GM19043 (cell line): ENCODE measurements at regions not wholly inside any gene's neighbourhood (a gene's known extent, or its start where the extent isn't known, plus 50 kb on each side); places are given as distances from the start of the nearest gene placed in this dataset.

Source experiments
- ATAC-seq: cut with Tn5 transposase; IDR thresholded peaks from one replicate; pipeline ENCODE4 v1.9.1; 2021; ENCODE audit warnings: low read depth; ENCODE audit not compliant: unreplicated experiment

DNA sequence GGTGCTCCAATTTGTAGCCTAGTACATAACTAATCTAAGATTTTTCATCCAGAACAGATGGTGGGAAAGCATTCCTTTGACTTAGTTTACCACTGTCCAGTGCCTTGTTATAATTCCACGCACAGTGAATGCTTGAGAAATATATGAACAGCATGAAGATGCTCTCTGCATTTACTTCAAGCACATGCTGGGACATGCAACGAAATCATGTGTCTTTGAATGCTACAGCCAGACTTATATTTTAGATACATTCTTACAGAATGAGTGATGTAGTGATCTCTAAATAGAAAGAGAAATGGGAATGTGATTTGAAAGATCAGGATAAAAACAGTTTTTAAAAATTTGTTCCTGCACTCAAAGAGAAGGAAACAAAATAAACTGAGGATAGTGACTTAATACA is 398.3 kb downstream of the FBXO15 start:
- ATAC-seq, result no peak

DNA sequence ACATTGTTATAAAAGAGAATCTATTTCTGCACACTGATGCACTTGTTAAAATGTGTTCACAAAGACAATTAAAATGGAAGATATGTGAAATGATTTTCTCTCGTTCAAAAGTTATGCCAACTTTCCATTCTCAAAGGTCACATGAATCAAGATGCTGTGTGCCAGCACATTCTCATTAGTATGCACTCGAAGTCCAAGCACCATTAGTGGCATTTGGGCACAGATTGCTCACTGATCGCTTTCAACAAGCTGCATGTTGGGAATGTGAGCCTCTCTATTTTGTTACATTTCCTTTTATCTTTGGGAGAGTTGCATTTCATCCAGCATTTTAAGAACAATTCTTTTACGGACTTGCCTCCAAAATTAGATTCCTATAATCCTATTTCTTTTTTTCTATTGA is 398.9 kb downstream of the FBXO15 start:
- ATAC-seq, result no peak

DNA sequence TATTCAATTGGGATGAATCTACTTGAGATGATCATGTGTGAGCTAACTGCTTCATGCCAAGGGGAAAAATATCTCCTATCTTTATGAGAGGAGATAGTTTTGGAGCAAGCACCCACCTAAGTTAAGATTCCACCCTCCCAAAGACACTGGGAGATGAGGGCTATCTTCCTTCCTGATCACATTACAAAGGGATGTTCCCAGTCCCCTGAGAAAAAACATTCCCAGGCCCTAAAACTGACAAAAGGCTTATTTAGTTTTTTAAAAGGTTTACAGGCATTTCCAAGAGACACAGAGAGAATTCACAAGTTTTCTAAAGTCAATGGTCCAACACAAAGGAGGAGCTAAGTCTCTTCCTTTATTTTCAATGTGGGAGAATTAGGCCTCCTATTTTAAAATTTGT is 401.5 kb downstream of the FBXO15 start:
- ATAC-seq, result no peak

DNA sequence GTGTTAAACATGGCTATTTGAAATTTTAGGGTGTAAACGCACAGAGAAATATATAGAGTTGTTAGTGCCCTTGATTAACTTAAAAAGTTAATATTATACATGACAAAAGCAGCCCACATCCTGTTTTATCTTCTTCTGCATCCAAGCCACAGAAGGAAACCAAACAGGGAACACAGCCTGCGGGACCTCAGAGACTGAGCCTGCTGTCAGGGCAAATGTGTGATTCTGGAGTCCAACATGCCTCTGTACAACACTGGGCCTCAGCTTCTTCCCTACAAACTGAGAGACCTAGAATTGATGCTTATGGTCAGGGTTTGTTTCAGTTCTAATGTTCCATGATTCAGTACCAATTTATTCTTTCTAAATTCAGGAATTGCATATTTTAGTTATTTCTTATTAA is 404.7 kb downstream of the FBXO15 start:
- ATAC-seq, result no peak

DNA sequence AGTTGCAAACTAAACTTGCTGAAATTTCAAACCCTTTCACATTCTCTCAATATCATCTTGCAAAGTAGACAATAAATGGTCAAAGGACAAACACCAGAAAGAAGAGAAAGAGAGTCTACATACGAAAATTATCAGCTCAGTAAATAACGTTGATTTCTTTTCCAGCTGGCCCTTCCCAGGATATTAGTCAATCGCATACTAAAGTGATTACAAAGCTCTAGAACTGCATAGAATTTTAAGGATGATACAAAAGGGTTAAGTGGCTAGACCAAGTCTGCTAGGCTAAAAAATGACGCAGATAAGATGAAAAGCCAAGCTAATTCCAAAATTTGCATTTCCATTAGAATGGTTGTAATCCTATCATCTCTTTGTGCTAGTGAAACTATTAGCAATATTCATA is 405.7 kb downstream of the FBXO15 start:
- ATAC-seq, result no peak

DNA sequence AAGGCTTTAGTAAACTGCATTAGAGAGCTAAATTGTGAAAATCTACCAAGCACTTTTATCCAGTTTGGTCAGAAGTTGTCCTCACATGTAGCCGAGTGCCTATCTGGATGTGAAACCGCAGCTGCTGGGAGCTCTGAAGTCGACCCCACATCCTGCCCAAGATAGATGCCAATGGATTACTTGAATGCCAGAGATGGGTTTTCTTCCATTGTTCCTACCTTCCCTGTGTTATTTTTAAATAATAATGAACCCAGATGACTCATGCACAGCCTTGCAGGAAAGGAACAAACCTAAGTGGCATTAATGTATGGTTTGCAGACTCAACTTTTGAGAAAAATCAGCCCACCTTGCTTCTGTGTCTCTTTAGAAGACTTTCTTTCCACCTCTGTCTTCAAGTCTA is 408.5 kb downstream of the FBXO15 start:
- no peak for ATAC-seq

DNA sequence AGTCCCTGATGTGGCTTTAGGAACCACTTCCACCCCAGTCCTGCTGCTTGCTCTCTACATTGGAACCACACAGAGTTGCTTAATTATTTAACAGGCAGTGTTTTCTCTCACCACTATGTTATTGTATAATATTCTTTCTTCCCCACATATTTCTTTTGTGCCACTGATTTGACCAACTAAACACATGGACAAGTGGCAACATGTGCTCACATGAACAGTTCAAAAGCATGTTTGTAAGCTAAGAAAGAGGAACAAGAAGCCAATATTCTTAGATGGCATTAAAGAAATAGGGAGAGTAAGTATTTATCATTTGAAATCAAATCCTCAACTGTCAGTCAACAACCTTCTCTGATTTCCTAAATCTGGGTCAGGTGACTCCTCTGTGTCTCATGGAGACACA is 409.6 kb downstream of the FBXO15 start:
- ATAC-seq, result no peak

DNA sequence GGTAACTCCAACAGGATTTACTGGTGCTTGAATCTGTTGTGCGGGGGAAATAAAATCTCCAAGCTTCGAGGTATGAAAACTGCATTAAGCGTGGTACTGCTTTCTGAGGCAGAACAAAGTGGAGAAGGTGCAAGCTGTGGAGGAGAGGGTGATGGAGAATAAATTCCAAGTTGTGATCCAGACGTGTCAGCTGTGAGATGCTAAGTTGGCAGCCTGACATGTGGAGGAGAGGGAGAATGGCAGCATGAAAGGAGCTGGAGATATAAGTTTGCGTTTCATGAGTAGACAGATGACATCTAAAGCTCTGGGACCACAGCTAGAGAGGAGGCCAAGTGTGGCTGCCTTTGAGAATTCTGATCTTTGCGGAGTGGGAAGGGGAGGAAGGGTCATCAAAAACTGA is 411.8 kb downstream of the FBXO15 start:
- ATAC-seq, result no peak

DNA sequence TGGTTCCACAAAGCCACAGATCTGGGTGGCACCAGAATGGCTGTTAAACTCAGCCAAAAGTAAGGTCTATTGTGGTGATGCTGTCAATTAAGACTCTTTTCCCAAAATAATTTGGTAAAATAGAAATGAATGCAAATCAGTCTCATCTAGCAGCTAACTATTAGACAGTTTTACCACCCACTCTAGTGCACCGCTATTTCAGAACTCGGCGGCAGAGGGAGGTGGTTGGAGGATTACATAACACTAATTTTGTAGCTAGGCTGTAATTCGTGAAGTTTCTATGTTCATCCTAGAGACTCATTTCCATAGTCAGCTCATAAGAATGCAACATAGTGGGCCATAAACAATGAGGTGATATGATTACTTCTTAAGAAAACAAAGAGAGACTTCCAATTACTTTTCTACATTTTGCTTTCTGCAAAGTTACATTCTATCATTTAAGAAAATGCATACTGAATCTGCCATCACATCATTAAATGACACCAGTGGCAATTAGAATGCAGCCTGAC is 413.8 kb downstream of the FBXO15 start:
- ATAC-seq, result no peak

DNA sequence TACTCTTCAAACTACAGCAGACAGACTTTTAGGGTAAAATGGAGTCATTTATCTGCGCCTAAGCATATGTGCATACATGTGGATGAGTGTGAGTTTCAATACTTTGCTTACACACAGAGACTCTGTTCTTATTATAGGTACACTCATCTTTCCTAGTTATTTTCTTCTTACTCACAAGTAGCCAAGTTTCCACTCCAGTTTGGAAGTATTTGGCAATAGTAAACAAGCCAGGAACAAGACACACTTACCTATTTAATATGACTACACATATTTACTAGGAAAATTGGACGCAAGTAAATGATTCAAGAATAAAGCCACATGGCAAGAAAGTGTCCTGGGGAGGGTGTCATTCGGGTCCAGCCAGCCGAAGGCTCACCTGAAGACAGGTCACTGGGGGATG is 414.3 kb downstream of the FBXO15 start:
- ATAC-seq, result no peak

DNA sequence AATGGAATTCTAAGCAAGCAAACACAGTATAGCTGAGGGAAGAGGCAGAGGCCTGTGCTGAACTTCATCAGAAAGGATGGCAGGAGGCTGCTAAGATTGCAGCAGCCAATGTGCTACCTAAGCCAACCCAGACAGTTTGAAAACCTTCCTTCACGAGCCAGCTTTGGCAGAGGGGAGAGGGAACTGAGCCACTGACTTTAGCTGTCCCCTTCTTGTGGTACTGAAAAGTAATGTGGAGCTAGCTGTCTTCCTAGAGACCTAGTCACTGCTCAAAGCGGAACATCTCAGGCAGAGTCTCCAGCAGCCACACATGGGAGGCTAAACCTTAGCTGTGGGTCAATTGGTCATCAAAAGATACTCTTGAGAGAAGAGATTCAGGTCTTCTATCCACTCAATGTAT is 419.0 kb downstream of the FBXO15 start:
- no peak for ATAC-seq

DNA sequence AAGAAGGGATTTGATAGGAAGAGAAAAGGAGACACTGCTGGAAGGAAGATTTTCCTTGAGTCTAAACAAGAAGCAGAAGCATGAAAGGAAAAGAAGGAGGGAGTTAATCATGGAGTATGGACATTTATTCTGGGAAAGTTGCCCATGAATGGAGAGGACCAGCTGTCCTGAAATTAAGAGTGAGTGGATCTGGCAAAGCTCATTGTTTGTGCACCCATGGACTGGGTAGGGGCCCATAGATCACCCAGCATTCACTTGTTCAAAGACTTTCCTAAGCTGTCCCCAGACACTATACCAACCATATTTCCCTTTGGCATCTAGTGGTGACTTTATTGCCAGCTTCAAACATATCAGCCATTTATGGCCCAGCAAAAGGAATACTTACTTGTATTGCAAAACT is 422.7 kb downstream of the FBXO15 start:
- no peak for ATAC-seq

DNA sequence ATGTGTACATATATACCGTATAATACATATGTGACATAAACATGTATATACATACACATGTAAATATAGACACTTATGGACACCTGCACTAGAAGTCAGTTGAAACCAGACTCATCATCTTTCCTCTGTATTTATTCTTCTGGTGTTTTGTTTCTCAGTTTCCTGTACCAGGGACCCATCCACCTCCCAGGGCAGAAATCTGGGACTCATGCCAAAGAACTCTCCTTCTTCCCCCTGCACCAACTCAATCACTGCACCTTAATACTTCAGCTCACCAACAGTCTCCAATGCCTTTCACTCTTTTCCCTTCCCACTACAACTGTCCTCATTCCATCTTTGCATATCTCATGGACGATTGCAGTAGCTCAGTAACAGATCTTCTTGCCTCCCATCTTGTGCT is 428.0 kb downstream of the FBXO15 start:
- ATAC-seq, result no peak

DNA sequence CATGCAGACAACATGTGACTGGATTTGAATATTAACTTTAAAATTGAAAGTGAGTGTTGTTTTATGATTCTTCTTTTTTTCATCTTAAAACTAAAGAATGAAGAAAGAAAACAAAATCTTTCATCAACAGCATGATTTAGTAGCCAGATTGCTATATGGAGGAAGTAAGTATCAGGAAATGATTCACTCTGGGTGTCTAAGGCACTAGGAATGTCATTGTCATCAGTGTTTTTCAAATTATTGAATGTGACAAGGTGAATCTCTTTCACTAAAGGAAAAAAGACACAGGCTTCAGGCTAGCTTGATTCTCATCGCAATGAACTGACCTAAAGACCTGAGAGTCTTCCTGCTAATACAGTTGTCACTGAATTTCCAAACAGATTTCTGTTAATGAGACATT is 430.1 kb downstream of the FBXO15 start:
- ATAC-seq, result no peak

DNA sequence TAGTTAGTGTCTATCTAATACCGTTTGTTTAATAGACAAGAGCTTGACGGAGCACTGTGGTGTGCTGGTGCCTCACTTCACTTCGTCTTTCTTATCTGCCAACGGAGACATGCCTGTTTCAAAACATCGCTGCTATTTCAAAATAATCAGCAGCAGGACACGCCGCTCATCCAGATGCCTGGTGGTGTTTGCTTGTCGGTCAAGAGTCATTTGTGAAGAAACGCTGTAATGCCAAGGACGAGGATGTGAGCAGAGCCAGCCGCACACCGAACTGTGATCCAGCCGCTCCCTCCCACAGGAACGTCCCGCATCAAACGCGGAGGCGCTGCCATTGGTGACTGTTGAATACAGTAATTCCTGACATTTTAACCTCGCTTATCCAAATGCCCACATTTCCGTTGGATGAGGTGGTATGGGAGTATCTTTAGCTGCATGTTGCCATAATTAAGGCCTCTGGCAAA is 432.4 kb downstream of the FBXO15 start:
- ATAC-seq, result no peak

DNA sequence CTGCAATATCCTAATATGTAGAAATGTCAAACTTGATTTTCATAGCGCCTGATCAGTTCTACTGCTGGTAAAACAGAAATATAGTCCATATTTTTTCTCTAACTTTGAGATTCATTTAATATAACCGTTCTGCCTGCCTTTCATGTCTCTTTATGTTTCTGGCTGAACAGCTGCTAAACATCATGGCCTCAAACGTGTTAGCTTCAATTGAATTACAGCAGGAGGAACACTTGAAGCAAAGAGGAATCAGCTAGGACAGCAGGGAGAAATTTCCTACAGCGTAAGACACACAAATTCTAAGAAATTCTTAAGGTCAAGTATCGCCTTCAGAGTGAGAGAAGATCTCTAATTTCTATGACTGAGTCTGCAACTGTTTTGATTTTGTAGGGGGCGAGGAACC is 433.2 kb downstream of the FBXO15 start:
- ATAC-seq, result no peak

DNA sequence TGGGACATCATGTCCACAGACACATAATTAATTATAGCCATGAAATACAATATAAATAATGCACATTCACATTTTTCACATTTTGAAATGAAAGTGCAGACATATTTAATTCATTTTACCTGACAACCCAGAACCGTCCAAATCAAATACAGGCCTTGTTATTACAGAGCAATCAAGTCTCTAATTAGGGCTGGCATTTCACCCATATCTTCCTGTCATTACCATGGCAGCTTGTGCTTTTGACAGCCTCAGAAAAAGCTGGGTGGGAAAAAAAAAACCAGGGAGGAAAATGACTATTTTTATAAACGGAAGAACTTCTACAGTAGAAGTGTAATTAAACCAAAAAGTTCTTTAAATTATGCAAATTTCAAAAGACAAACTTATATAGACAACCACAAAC is 436.4 kb downstream of the FBXO15 start:
- no peak for ATAC-seq

DNA sequence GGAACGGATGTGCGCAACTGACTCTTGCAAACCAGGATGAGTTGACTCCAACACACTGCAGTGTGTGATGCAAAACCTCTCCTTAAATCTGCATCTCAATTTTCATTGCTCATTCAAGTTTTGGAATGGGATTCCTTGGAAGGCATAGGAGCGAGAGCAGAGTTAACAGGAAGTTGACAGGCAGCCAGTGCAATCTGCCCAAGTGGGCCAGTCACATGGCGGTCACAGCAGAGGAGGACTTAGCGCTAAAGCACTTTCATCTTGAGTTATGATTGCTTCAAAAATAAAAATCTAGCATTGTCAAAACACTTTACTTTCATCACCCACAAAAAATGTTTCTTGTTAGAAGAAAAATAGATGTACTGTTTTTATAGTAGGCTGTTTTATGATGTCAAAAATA is 439.0 kb downstream of the FBXO15 start:
- ATAC-seq, result no peak

DNA sequence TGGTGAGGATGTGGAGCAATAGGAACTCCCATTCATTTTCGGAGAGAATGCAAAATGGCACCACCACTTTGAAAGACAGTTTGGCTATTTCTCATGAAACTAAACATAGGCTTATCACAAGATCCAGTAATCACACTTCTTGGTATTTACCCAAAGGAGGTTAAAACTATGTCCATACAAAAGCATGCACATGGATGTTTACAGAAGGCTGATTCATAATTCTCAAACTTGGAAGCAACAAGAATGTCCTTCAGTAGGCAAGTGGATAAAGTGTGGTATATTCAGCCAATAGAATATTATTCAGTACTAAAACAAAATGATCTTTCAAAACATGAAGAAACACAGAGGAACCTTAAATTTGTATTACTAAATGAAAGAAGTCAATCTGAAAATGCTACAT is 440.6 kb downstream of the FBXO15 start:
- ATAC-seq, result no peak

DNA sequence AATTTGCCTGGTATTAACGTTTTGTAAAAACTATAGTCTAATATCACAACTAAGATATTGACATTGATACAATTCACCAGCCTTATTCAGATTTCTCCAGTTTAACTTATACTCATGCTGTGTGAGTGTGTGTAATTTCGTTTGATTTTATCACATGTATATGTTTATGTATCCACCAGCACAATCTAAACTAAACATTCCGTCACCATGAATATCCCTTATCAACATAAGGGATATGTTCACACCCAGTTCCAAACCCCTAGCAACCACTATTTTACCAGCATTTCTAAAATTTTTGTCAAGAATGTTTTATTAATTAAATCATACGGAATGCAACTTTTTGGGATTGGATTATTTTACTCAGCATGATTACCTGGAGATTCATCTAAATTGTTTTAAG is 450.3 kb downstream of the FBXO15 start:
- no peak for ATAC-seq

DNA sequence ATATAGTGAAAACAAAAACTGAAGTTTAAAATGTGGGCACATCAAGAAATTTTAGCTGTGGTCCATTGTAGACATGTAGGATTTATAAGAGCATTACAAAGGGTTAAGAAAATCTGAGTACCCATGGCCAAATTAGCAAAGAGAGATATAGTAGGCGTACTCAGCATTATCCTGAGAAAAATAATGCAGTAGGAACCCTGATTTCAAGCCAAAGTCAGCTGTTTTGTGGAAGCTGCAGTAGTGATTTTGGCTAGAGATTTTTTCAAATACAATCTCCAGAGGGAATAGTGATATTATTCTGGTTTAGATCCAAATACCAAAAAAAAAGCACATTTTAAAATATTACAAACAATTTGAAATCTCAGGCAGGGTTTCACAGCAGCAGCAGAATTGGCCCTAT is 450.9 kb downstream of the FBXO15 start:
- ATAC-seq, result no peak

DNA sequence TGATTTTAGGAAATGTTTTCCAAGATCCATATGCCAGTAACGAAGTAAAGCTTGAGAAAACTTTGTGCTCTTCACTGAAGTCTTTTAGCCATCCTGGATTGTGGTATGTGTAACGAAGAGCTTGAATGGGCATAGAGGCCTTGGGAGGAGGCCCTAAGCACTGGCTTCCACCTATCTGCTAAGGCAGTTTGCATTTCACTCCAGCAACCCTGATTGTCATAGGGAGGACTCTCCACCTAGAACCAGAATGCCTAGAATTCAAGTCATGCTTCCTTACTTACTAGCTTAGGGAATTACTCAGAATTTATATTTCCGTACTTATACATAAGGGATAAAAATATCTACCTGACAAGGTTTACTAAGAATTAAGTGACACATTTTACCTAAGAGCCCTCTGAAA is 451.5 kb downstream of the FBXO15 start:
- ATAC-seq, result no peak

DNA sequence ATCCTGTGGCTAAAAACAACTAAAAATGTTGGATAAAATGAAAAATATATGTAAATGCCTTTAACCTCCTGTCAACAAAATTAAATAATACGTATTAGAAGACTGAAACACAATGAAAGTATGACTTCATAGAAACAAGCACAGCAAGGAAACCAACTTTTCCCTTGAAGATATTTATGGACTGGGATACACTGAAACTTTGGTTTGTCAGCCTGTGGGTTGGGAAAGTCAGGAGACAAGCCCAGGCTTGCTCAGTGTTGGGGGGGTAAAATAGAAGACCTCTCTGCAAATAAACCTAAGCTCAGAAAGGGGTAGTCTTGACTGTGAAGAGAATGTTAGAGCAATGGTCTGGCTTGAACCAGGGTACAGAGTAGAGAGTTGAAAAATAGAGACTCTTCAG is 454.5 kb downstream of the FBXO15 start:
- ATAC-seq, result no peak
